ENCODE measurements at regions not wholly inside any gene's neighbourhood (a gene's known extent, or its start where the extent isn't known, plus 50 kb on each side); places are given as distances from the start of the nearest gene placed in this dataset.

DNA sequence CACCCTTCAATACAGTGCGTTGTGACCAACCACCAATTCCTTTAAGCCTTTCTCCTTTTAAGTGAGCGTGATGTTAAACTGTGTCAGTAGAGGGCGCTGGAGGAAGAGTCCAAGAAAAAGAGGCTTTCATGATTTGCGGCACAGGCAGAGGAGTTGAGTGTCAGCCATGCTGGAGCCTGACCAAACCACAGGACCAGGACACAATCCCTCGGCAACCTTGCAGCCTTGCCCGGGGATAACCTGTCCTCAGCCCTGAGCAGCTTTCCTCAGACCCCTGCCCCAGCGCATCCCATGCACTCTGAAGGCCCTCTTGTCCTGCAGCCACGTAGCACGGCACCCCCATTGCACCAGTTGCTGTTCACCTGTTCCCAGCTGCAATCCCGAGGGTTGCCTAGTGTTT, 53.5 kb upstream of the SMIM31 start:
- H3K4me1 Mint-ChIP-seq (ENCODE audit: unreplicated experiment), result no peaks in the 10 kb centered on the region
- H3K4me3 Mint-ChIP-seq, result no peak overlapping the region
- no peaks in the 10 kb centered on the region for H3K36me3 Mint-ChIP-seq
- H3K27ac Mint-ChIP-seq, result no peak overlapping the region
- DNase-seq (ENCODE audit: extremely low spot score, unreplicated experiment), result no peak
- H3K9me3 Mint-ChIP-seq, result no peaks in the 10 kb centered on the region
- TF ChIP-seq, protein P1, sequence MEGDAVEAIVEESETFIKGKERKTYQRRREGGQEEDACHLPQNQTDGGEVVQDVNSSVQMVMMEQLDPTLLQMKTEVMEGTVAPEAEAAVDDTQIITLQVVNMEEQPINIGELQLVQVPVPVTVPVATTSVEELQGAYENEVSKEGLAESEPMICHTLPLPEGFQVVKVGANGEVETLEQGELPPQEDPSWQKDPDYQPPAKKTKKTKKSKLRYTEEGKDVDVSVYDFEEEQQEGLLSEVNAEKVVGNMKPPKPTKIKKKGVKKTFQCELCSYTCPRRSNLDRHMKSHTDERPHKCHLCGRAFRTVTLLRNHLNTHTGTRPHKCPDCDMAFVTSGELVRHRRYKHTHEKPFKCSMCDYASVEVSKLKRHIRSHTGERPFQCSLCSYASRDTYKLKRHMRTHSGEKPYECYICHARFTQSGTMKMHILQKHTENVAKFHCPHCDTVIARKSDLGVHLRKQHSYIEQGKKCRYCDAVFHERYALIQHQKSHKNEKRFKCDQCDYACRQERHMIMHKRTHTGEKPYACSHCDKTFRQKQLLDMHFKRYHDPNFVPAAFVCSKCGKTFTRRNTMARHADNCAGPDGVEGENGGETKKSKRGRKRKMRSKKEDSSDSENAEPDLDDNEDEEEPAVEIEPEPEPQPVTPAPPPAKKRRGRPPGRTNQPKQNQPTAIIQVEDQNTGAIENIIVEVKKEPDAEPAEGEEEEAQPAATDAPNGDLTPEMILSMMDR (conservative IDR thresholded peaks at IDR 0.05), result peak; percentile 54
- H3K27me3 Mint-ChIP-seq, result no peaks in the 10 kb centered on the region

DNA sequence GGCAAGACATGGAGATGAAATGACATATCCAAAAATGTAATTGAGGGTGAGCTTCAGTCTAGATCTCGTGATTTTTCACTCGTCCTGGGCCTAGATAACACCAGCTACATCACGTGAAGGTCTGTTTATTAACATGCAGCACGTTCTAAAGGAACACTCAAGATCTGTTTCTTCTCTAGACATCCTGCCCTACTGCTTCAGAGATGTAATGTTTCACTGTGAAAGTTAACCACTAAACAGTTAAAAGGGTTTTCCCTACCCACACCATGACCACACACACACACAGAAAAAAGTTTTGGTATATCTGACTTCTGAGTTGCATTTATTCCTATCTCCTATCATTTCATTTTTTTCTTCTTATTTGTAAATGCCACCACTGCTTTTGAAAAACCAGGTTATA, 52.3 kb upstream of the SMIM31 start:
- Mint-ChIP-seq H3K9me3 (no peaks in the 10 kb centered on the region), H3K4me3 (no peak overlapping the region), H3K27me3 (no peaks in the 10 kb centered on the region), H3K36me3 (no peaks in the 10 kb centered on the region), H3K27ac (no peak overlapping the region), H3K4me1 (ENCODE audit: unreplicated experiment) (no peaks in the 10 kb centered on the region)
- TF ChIP-seq, protein P1 (conservative IDR thresholded peaks at IDR 0.05), result no peak
- DNase-seq (ENCODE audit: extremely low spot score, unreplicated experiment), result no peak

All from type B pancreatic cell (in vitro differentiated cells).